Heart right ventricle (tissue), 16 donors: ENCODE measurements at regions not wholly inside any gene's neighbourhood (a gene's known extent, or its start where the extent isn't known, plus 50 kb on each side); places are given as distances from the start of the nearest gene placed in this dataset.

Experiments used
- ATAC-seq, 8 donors: fragments of 200-7000 bp; cut with Tn5 transposase; one replicate each; pipeline ENCODE4 v1.9.1; 2020; ENCODE audit warnings: mild to moderate bottlenecking in 8 of 8, moderate library complexity in 8 of 8, moderate number of reproducible peaks in 1 of 8
- DNase-seq, 2 donors: peaks; one replicate each; pipeline ENCODE4 v3.0.0-alpha.2; 2020
- H3K27ac ChIP-seq, 10 donors: fragments of 200-600 bp; sonication (generic) in 2 of 10; one replicate each; pipeline versions ENCODE4 v1.5.0 to v1.8.0; 2020 to 2022; ENCODE audit warnings: mild to moderate bottlenecking in 3 of 10
- H3K27me3 ChIP-seq, 7 donors: fragments of 200-600 bp; one replicate each; pipeline ENCODE4 v1.8.0; 2021 to 2022; ENCODE audit warnings: mild to moderate bottlenecking in 2 of 7
- H3K36me3 ChIP-seq, 9 donors: fragments of 200-600 bp; sonication (generic) in 1 of 9; one replicate each; pipeline versions ENCODE4 v1.5.0 to v1.8.0; 2020 to 2022; ENCODE audit warnings: mild to moderate bottlenecking in 2 of 9
- H3K4me1 ChIP-seq, 9 donors: fragments of 200-600 bp; sonication (generic) in 1 of 9; one replicate each; pipeline versions ENCODE4 v1.5.0 to v1.8.0; 2020 to 2022; ENCODE audit warnings: mild to moderate bottlenecking in 4 of 9
- H3K4me3 ChIP-seq, 10 donors: fragments of 200-600 bp; sonication (generic) in 2 of 10; one replicate each; pipeline versions ENCODE4 v1.5.0 to v1.8.0; 2020 to 2022; ENCODE audit warnings: mild to moderate bottlenecking in 7 of 10, moderate library complexity in 2 of 10
- H3K9me3 ChIP-seq, 11 donors: fragments of 200-600 bp in 10 of 11; sonication (generic) in 2 of 11; one replicate each; pipeline versions ENCODE4 v1.5.0 to v1.8.0; 2013 to 2022; ENCODE audit warnings: mild to moderate bottlenecking in 2 of 11, control low read depth in 1 of 11, moderate library complexity in 1 of 11
- WGBS, 2 donors: extraction: QIAGEN DNeasy Blood & Tissue Kit; methylation state at CpG; one replicate each; pipeline ENCODE4 v1.1.7; 2013; ENCODE audit warnings: inconsistent platforms in 1 of 2; 5-methylcytosine and 5-hydroxymethylcytosine counted together
- intact Hi-C, 10 donors: fragments of 100-400 bp; cut with DNase I; formaldehyde crosslinking; loops; one replicate each; pipeline versions ENCODE4 v1.11.1 to v1.14.2; 2022
- TF ChIP-seq, protein P1 (sequence below), 9 donors: fragments of 200-600 bp; sonication (generic) in 2 of 9; IDR thresholded peaks; one replicate each; pipeline versions ENCODE4 v1.5.0 to v1.8.0; 2021 to 2022; ENCODE audit warnings: antibody characterized with exemption in 9 of 9, mild to moderate bottlenecking in 5 of 9, moderate library complexity in 1 of 9
- donor health status: Arrhythmogenic right ventricular cardiomyopathy.
- donor health status: ischemic (EF 13 %, LVEDD 7.1; RV severe dilation, severe dysfunction).
- donor health status: healthy with polysubstance abuse.
- donor health status: DM: no; HTN: yes; CAD: no.
- donor health status: DM: no; HTN: no; CAD: no.
- donor health status: ischemic (EF 25% LVEDD 6.9; RV normal size, moderate dysfunction).
- donor health status: ischemic (EF 25% LVEDD 5.7; RV mildly dilated, moderate dysfunction).
- donor health status: healthy.
- donor health status: DM: yes; HTN: yes; CAD: no.
- donor health status: Ischemic cardiomyopathy.
- donor health status: ischemic (EF 35%, LVEDD 5.7; RV mildly dilated, moderate dysfunction).
- donor health status: nonischemic (EF 11% LVEDD 7.7; RV severe dilation, severe dysfunction).
- donor health status: DM: yes; HTN: yes; CAD: no.
- donor health status: PGD.
- donor health status: ischemic (EF 29% LVEDD 5.4; RV normal size, mild dysfunction).
- donor health status: nonischemic (EF 23%, LVEDD 6.1; RV moderate dilation, normal function).

DNA sequence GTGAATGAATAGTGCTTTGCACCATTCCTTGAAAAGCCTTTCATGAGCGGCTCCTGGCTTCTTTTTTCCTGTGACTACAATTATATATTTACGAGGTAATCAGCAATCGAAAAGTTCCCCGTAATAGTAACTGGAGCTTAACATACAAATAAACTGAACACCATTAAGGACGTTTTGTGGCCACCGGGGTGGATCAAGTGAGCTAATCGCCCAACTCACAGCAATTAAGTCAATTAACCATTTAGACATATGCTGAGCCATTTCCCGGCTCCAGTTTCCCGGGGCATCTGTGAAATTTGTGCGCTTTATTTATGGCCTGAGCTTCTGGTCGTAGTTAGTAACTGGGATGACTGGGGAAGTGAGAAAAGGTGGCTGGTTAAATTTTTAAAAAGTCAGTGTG lies 465.2 kb downstream of the MIAT start:
- no peak for ATAC-seq

DNA sequence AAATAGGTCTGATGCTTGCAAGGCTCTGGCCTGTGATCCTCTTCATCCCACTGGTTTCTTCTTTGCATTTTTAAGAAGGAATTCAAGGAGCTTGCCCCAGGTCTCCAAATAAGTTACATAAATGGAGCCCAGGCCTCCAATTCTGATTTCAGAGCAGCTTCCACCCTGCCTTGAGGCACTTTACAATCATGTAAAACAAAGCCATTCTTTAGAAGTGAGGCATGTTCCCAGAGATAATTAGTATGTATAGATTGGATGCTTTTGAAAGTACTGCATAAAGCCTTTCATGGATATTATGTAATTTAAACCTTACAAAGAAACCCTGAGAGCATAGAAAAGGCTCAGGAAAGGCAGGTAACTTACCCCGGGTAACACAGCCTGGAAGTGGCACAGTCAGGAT lies 466.5 kb downstream of the MIAT start:
- Histone ChIP-seq H3K36me3 (no peaks in the 10 kb centered on the region), H3K4me1 (peaks cover 0 to 30% (median 0%) of the 10 kb centered on the region in 9 donors), H3K9me3 (peaks cover 0 to 14% (median 0%) of the 10 kb centered on the region in 11 donors), H3K4me3 (no peak overlapping the region), H3K27ac (peak overlapping the region in 4 of 10 donors; percentile 15 to 66 (median 50)), H3K27me3 (peaks cover 0 to 17% (median 8%) of the 10 kb centered on the region in 7 donors)
- intact Hi-C loops = no loop called here
- WGBS, 2 donors = 88 to 90% methylated on average over 1 of the region's 1 CpG
- no peak for ATAC-seq
- TF ChIP-seq, protein P1, sequence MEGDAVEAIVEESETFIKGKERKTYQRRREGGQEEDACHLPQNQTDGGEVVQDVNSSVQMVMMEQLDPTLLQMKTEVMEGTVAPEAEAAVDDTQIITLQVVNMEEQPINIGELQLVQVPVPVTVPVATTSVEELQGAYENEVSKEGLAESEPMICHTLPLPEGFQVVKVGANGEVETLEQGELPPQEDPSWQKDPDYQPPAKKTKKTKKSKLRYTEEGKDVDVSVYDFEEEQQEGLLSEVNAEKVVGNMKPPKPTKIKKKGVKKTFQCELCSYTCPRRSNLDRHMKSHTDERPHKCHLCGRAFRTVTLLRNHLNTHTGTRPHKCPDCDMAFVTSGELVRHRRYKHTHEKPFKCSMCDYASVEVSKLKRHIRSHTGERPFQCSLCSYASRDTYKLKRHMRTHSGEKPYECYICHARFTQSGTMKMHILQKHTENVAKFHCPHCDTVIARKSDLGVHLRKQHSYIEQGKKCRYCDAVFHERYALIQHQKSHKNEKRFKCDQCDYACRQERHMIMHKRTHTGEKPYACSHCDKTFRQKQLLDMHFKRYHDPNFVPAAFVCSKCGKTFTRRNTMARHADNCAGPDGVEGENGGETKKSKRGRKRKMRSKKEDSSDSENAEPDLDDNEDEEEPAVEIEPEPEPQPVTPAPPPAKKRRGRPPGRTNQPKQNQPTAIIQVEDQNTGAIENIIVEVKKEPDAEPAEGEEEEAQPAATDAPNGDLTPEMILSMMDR (IDR thresholded peaks at IDR 0.05) = no peak
- no peak for DNase-seq

More for the DNA sequence above, 465.2 kb downstream of the MIAT start:
- Histone ChIP-seq H3K9me3 (peaks cover 0 to 19% (median 0%) of the 10 kb centered on the region in 11 donors), H3K36me3 (no peaks in the 10 kb centered on the region), H3K27ac (no peak overlapping the region), H3K27me3 (peaks cover 0 to 12% (median 1%) of the 10 kb centered on the region in 7 donors), H3K4me3 (no peak overlapping the region), H3K4me1 (peaks cover 0 to 18% (median 0%) of the 10 kb centered on the region in 9 donors)
- DNase-seq = no peak
- intact Hi-C loops = no loop called here
- WGBS, 2 donors = 91% methylated on average over 11 of the region's 11 CpGs
- TF ChIP-seq, protein P1 (IDR thresholded peaks at IDR 0.05) = no peak

DNA sequence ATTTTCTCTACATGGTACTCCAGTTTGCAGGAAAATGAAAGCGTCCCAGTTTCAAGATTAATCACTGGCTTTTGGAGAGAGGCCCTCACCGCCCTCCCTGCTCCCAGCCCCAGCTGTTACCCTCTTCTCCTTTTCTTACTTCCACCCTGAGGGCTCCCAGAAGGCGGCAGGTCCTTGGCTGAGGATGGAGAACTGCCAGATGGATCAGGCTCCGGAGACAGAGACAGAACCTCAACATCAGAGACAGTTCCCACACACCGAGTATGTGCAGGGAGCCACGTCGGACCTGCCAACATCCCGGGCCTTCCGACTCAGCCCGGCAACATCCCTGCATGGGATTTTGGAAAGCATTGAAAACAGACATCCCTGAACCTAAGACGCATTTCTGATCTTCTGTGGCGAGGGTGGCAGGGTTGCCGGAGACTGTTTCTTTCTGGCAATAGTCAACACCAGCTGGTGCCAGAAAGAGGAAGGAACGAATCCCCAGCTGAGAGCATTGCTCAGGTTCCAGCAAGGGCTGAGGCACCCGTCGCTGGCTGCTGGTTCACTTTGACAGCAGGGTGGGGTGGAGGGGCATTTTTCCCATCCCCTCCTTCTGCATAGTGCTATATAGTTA lies 467.1 kb downstream of the MIAT start:
- peak overlapping the region in 6 of 10 donors; percentile 3 to 66 (median 29) for H3K27ac ChIP-seq
- intact Hi-C loops = no loop called here
- ATAC-seq (peak; percentile 58 to 87 (median 79)), DNase-seq (peak; percentile 34 to 59)
- H3K4me1 ChIP-seq = peaks cover 0 to 36% (median 0%) of the 10 kb centered on the region in 9 donors
- TF ChIP-seq, protein P1 (IDR thresholded peaks at IDR 0.05) = no peak
- H3K4me3 ChIP-seq = peak overlapping the region in 1 of 10 donors; percentile 17
- peaks cover 0 to 11% (median 0%) of the 10 kb centered on the region in 11 donors for H3K9me3 ChIP-seq
- 61 to 63% methylated on average over 16 of the region's 16 CpGs for WGBS, 2 donors
- no peaks in the 10 kb centered on the region for H3K36me3 ChIP-seq
- H3K27me3 ChIP-seq = peaks cover 0 to 20% (median 8%) of the 10 kb centered on the region in 7 donors

- H3K36me3 ChIP-seq = no peaks in the 10 kb centered on the region
- ATAC-seq = no peak
- peaks cover 0 to under 1% (median 0%) of the 10 kb centered on the region in 11 donors for H3K9me3 ChIP-seq
- no peak for DNase-seq
- intact Hi-C loops = no loop called here
- peaks cover 0 to 28% (median 8%) of the 10 kb centered on the region in 7 donors for H3K27me3 ChIP-seq
- peaks cover 0 to 37% (median 0%) of the 10 kb centered on the region in 9 donors for H3K4me1 ChIP-seq
- TF ChIP-seq, protein P1 (IDR thresholded peaks at IDR 0.05) = no peak
- WGBS, 2 donors = 71 to 96% methylated on average over 3 of the region's 3 CpGs
- no peak overlapping the region for H3K27ac ChIP-seq
- no peak overlapping the region for H3K4me3 ChIP-seq
These were observed 468.2 kb downstream of the MIAT start for GRCh38 chr22:27125539-27125938.
